A673 (cell line): ENCODE measurements at regions not wholly inside any gene's neighbourhood (a gene's known extent, or its start where the extent isn't known, plus 50 kb on each side); places are given as distances from the start of the nearest gene placed in this dataset.
"Not testable (repeated sequence)": the region's sequence is repeated elsewhere in the genome, so short reads cannot be mapped to it uniquely, and the experiment has no call there.

Experiments
- BruUV-seq: library from RNA; stranded (reverse); fragments of 400-500 nt; replicated peaks from 2 replicates; lab custom pipeline; 2021; lab: Mats Ljungman, UMichigan
- CTCF ChIA-PET: fragments of 300-600 bp; sonication (Branson Sonifier 250); formaldehyde crosslinking; loops from one replicate; lab custom pipeline; 2022; ENCODE audit warnings: antibody characterized with exemption; lab: Charles Lee
- POLR2A ChIA-PET: fragments of 300-600 bp; sonication (Branson Sonifier 250); formaldehyde crosslinking; loops from one replicate; lab custom pipeline; 2022; ENCODE audit warnings: antibody characterized with exemption; ENCODE audit not compliant: low non-redundant PET; lab: Charles Lee
- DNase-seq: peaks from one replicate; pipeline ENCODE4 v3.0.0-alpha.2; 2015; ENCODE audit warnings: low spot score
- H3K27ac ChIP-seq: fragments of 200-600 bp; sonication (generic); 2 replicates; pipeline ENCODE4 v1.5.1; 2016; ENCODE audit warnings: mixed run types, low read depth, mild to moderate bottlenecking, mixed read lengths, antibody characterized with exemption, low read length; ENCODE audit not compliant: poor library complexity, severe bottlenecking
- H3K27me3 ChIP-seq: fragments of 200-600 bp; sonication (generic); replicated peaks from 2 replicates; pipeline ENCODE4 v1.6.1; 2017; ENCODE audit warnings: mixed run types, low read depth, mild to moderate bottlenecking, mixed read lengths, antibody characterized with exemption, low read length; ENCODE audit not compliant: insufficient read depth, poor library complexity
- H3K36me3 ChIP-seq: fragments of 200-600 bp; sonication (generic); 2 replicates; pipeline ENCODE4 v1.6.1; 2016; ENCODE audit warnings: mixed run types, mild to moderate bottlenecking, mixed read lengths, antibody characterized with exemption, low read length; ENCODE audit not compliant: insufficient read depth, poor library complexity, severe bottlenecking
- H3K4me1 ChIP-seq: fragments of 200-600 bp; sonication (generic); 2 replicates; pipeline ENCODE4 v1.6.1; 2017; ENCODE audit warnings: mixed run types, mild to moderate bottlenecking, mixed read lengths, antibody characterized with exemption, low read length; ENCODE audit not compliant: insufficient read depth, poor library complexity, severe bottlenecking
- H3K4me3 ChIP-seq: fragments of 200-600 bp; sonication (generic); 2 replicates; pipeline ENCODE4 v1.5.1; 2016; ENCODE audit warnings: low read depth, mixed run types, mild to moderate bottlenecking, mixed read lengths, low read length; ENCODE audit not compliant: poor library complexity, severe bottlenecking
- H3K9me3 ChIP-seq: fragments of 200-600 bp; sonication (generic); 2 replicates; pipeline ENCODE4 v1.6.1; 2016; ENCODE audit warnings: mixed run types, low read depth, mild to moderate bottlenecking, mixed read lengths, antibody characterized with exemption, low read length; ENCODE audit not compliant: poor library complexity, severe bottlenecking
- EZH2 ChIP-seq: fragments of 200-600 bp; sonication (generic); IDR thresholded peaks from 2 replicates; pipeline ENCODE4 v1.6.1; 2017; ENCODE audit warnings: borderline replicate concordance, low read depth, mild to moderate bottlenecking, mixed read lengths, antibody characterized with exemption, low read length; ENCODE audit not compliant: poor library complexity, severe bottlenecking
- intact Hi-C: fragments of 100-400 bp; cut with micrococcal nuclease; formaldehyde crosslinking; loops from one replicate; pipeline ENCODE4 v1.10.0; 2022; ENCODE audit not compliant: unreplicated experiment
- TF ChIP-seq, protein P1 (sequence below): fragments of 300-800, 200-600 bp; sonication (generic); conservative IDR thresholded peaks from 2 replicates; pipeline ENCODE4 v1.5.1; 2017; ENCODE audit warnings: low read depth, mild to moderate bottlenecking, antibody characterized with exemption, low read length, moderate library complexity, mixed read lengths

GRCh38 chr15:84151205-84151931 lies 84.2 kb upstream of the GOLGA6L4 start:
- intact Hi-C loops, result no loop called here
- no peaks in the 10 kb centered on the region for H3K36me3 ChIP-seq
- no peaks in the 10 kb centered on the region for H3K27me3 ChIP-seq
- no peaks in the 10 kb centered on the region for H3K4me1 ChIP-seq
- peak; percentile 19 for DNase-seq
- ChIA-PET POLR2A (no interaction called here), CTCF (no interaction called here)
- H3K4me3 ChIP-seq, result no peak overlapping the region
- TF ChIP-seq, protein P1, sequence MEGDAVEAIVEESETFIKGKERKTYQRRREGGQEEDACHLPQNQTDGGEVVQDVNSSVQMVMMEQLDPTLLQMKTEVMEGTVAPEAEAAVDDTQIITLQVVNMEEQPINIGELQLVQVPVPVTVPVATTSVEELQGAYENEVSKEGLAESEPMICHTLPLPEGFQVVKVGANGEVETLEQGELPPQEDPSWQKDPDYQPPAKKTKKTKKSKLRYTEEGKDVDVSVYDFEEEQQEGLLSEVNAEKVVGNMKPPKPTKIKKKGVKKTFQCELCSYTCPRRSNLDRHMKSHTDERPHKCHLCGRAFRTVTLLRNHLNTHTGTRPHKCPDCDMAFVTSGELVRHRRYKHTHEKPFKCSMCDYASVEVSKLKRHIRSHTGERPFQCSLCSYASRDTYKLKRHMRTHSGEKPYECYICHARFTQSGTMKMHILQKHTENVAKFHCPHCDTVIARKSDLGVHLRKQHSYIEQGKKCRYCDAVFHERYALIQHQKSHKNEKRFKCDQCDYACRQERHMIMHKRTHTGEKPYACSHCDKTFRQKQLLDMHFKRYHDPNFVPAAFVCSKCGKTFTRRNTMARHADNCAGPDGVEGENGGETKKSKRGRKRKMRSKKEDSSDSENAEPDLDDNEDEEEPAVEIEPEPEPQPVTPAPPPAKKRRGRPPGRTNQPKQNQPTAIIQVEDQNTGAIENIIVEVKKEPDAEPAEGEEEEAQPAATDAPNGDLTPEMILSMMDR, result no peak
- no peak for TF ChIP-seq EZH2
- BruUV-seq, result no TSS peak
- H3K27ac ChIP-seq, result no peak overlapping the region
- no peaks in the 10 kb centered on the region for H3K9me3 ChIP-seq

DNA sequence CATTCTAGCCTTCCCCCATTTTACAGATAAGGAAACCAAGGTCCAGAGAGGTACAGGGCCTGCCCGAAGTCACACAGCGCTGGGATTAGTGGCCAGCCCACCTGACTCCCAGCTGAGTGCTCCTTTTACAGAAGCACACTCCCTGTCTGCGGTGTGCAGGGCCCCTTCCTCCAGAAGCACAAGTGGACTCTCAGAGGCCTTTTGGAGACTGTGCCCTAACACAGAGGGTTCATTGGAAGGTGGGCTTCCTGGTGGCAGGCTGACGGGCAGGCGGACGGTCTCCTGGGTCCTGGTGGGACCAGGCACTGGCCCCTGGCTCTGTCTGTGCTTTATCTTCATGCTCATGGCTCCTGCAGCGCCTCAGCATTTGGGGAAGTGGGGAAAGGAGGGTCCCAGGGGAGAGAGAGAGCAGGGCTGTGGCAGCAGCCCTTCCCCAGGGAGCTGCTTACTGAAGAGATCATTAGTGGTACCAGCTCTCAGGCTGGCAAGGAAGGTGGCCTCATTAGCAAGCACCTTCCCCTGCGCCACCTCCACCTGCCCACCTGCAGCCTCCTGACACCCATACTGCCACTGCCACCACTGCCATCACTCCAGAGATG lies 83.1 kb upstream of the GOLGA6L4 start:
- BruUV-seq, POLR2A ChIA-PET: not testable (repeated sequence)

GRCh38 chr15:84153655-84154140 lies 81.9 kb upstream of the GOLGA6L4 start:
- H3K4me1 ChIP-seq, H3K4me3 ChIP-seq, H3K27ac ChIP-seq, DNase-seq, H3K9me3 ChIP-seq, H3K36me3 ChIP-seq, CTCF ChIA-PET, POLR2A ChIA-PET, H3K27me3 ChIP-seq, intact Hi-C loops, BruUV-seq: not testable (repeated sequence)

More for the DNA sequence above, 83.1 kb upstream of the GOLGA6L4 start:
- H3K4me3 ChIP-seq, H3K27me3 ChIP-seq, CTCF ChIA-PET, H3K27ac ChIP-seq, intact Hi-C loops, DNase-seq, H3K4me1 ChIP-seq, H3K36me3 ChIP-seq, H3K9me3 ChIP-seq: not testable (repeated sequence)

GRCh38 chr15:84154314-84154713 lies 81.3 kb upstream of the GOLGA6L4 start:
- H3K9me3 ChIP-seq, DNase-seq, H3K4me3 ChIP-seq, H3K27me3 ChIP-seq, H3K27ac ChIP-seq, POLR2A ChIA-PET, CTCF ChIA-PET, H3K4me1 ChIP-seq, intact Hi-C loops, BruUV-seq, H3K36me3 ChIP-seq: not testable (repeated sequence)

DNA sequence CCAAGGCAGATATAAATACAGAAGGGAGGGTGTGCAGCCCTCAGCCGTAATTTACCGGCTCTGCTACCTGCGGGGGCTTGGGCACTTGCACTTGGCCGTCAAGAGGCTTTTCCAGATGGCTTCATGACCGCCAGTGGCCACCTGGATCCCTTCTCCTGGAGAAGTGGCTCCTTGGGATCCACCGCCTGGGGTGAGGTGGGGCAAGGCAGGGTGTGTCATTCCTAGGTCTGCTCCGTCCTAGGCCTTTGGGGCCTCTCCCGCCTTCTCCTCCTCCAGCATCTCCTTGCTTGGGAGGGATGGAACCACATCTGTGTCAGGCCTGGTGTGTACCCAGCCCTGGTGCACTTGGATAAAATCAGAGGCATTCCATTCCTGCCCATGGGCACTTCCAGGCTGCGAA lies 80.8 kb upstream of the GOLGA6L4 start:
- DNase-seq, H3K27me3 ChIP-seq, CTCF ChIA-PET, POLR2A ChIA-PET, H3K27ac ChIP-seq, H3K4me3 ChIP-seq, H3K36me3 ChIP-seq, H3K9me3 ChIP-seq, BruUV-seq, intact Hi-C loops, H3K4me1 ChIP-seq: not testable (repeated sequence)

DNA sequence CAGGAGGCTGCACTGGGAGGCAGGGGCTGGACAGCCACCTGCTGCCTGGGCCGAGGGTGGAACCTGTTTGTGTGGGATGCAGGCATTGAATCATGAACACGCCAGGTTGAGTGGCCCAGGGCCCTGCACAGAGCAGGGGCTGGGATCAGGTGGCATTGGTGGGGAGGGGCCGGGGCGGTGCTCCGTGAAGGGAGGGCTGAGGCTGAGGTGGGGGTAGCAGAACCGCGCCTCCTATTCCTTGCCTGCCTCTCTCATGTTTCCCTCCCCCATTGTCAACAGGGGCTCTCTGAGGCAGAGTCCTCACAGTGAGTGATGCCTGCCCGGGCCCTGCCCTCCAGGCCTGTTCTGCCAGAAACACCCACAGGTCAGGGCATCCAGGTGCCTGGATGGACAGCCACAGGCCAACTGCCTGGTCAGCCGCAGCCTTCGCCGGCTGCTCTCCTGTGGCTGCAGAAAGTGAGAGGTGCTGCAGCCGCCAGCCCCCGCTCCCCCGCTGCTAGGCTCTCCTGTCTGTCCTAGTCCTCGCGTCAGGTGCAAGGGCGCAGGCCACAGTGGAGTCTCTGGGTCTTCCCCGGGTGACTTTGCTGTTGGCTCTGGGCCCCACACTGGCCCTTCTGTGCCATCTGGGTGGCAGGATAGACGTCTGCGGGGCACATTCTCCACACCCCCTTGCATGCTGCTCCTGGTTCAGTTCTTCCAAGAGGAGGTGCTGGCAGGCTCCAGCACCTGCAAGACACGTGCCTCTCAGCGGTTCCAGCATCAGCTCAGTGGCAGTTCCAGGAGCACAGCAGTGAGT lies 79.6 kb upstream of the GOLGA6L4 start:
- intact Hi-C loops, H3K27ac ChIP-seq, BruUV-seq, H3K27me3 ChIP-seq, H3K9me3 ChIP-seq, H3K4me1 ChIP-seq, POLR2A ChIA-PET, H3K4me3 ChIP-seq, CTCF ChIA-PET, H3K36me3 ChIP-seq, DNase-seq: not testable (repeated sequence)
